NCI-H1930 (cell line): ENCODE measurements at regions not wholly inside any gene's neighbourhood (a gene's known extent, or its start where the extent isn't known, plus 50 kb on each side); places are given as distances from the start of the nearest gene placed in this dataset.

Source experiments
- DNase-seq, 2 experiments: peaks; one replicate each; lab custom pipeline; 2025; lab: John Stamatoyannopoulos, UW

- no peak for DNase-seq
Observed at GRCh38 chr4:35963383-35963782, 280.9 kb downstream of the ARAP2 start.

GRCh38 chr4:35963974-35964515, 280.3 kb downstream of the ARAP2 start:
- no peak for DNase-seq

- DNase-seq: no peak
Observed at GRCh38 chr4:35965300-35965699, 279.0 kb downstream of the ARAP2 start.

GRCh38 chr4:35966566-35966965, 277.7 kb downstream of the ARAP2 start:
- DNase-seq: no peak

- no peak for DNase-seq
Observed at GRCh38 chr4:35970366-35970960, 273.9 kb downstream of the ARAP2 start.

GRCh38 chr4:35972814-35973213, 271.5 kb downstream of the ARAP2 start:
- no peak for DNase-seq

GRCh38 chr4:35975617-35976355, 268.5 kb downstream of the ARAP2 start:
- no peak for DNase-seq

GRCh38 chr4:35978551-35978950, 265.8 kb downstream of the ARAP2 start:
- DNase-seq: no peak

GRCh38 chr4:35982318-35982717, 262.0 kb downstream of the ARAP2 start:
- no peak for DNase-seq

GRCh38 chr4:35986537-35986936, 257.8 kb downstream of the ARAP2 start:
- no peak for DNase-seq

- no peak for DNase-seq
Observed at GRCh38 chr4:35993606-35994005, 250.7 kb downstream of the ARAP2 start.

GRCh38 chr4:36000941-36001557, 243.3 kb downstream of the ARAP2 start:
- DNase-seq: no peak

GRCh38 chr4:36003051-36003450, 241.3 kb downstream of the ARAP2 start:
- DNase-seq: no peak

- no peak for DNase-seq
Observed at GRCh38 chr4:36004204-36004851, 240.0 kb downstream of the ARAP2 start.

GRCh38 chr4:36006226-36006625, 238.1 kb downstream of the ARAP2 start:
- no peak for DNase-seq

GRCh38 chr4:36010397-36010929, 233.9 kb downstream of the ARAP2 start:
- no peak for DNase-seq

GRCh38 chr4:36011381-36011780, 232.9 kb downstream of the ARAP2 start:
- no peak for DNase-seq

- DNase-seq: no peak
Observed at GRCh38 chr4:36012503-36012902, 231.8 kb downstream of the ARAP2 start.

GRCh38 chr4:36013206-36013605, 231.1 kb downstream of the ARAP2 start:
- no peak for DNase-seq
